Fibroblast of lung (primary cell): ENCODE measurements at regions not wholly inside any gene's neighbourhood (a gene's known extent, or its start where the extent isn't known, plus 50 kb on each side); places are given as distances from the start of the nearest gene placed in this dataset.

Experiments used
- DNase-seq, 2 donors: peaks; one replicate each; pipeline versions ENCODE4 v3.0.0 to v3.0.0-alpha.2; 2010; ENCODE audit warnings: low read depth in 2 of 2
- H2AFZ ChIP-seq: 2 replicates; pipeline ENCODE4 v1.5.1; 2012; ENCODE audit warnings: low read length, control low read depth, inconsistent platforms
- H3K27ac ChIP-seq: 2 replicates; pipeline ENCODE4 v1.5.1; 2011; ENCODE audit warnings: low read length, control low read depth; ENCODE audit not compliant: insufficient read depth
- H3K27me3 ChIP-seq: 2 replicates; pipeline ENCODE4 v1.5.1; 2011; ENCODE audit warnings: mild to moderate bottlenecking, low read length; ENCODE audit not compliant: control insufficient read depth, insufficient read depth
- H3K36me3 ChIP-seq: 2 replicates; pipeline ENCODE4 v1.5.1; 2011; ENCODE audit warnings: low read length; ENCODE audit not compliant: control insufficient read depth, insufficient read depth
- H3K4me1 ChIP-seq: 2 replicates; pipeline ENCODE4 v1.5.1; 2011; ENCODE audit warnings: low read length; ENCODE audit not compliant: control insufficient read depth, insufficient read depth; ENCODE audit errors: extremely low read depth
- H3K4me2 ChIP-seq: 2 replicates; pipeline ENCODE4 v1.5.1; 2011; ENCODE audit warnings: low read length, control low read depth; ENCODE audit not compliant: insufficient read depth; ENCODE audit errors: extremely low read depth
- H3K4me3 ChIP-seq, 4 experiments: fragments of 200-600 bp in 1 of 4; sonication (generic) in 1 of 4; replicated peaks in 1 of 4; 2 replicates each; pipeline ENCODE4 v1.5.1; 2011 to 2016; ENCODE audit warnings: low read length in 4 of 4, low read depth in 3 of 4, mild to moderate bottlenecking in 3 of 4, control low read depth in 2 of 4, inconsistent platforms in 1 of 4, mixed read lengths in 1 of 4; ENCODE audit not compliant: insufficient read depth in 1 of 4; ENCODE audit errors: control extremely low read depth in 1 of 4
- H3K79me2 ChIP-seq: 2 replicates; pipeline ENCODE4 v1.5.1; 2012; ENCODE audit warnings: mild to moderate bottlenecking, low read length, inconsistent platforms; ENCODE audit not compliant: control insufficient read depth, insufficient read depth
- H3K9ac ChIP-seq: 2 replicates; pipeline ENCODE4 v1.5.1; 2011; ENCODE audit warnings: mild to moderate bottlenecking, low read length, control low read depth; ENCODE audit not compliant: insufficient read depth
- H3K9me3 ChIP-seq: 2 replicates; pipeline ENCODE4 v1.5.1; 2012; ENCODE audit warnings: low read depth, low read length; ENCODE audit not compliant: control insufficient read depth, insufficient read depth
- H4K20me1 ChIP-seq: 2 replicates; pipeline ENCODE4 v1.5.1; 2011; ENCODE audit warnings: low read length; ENCODE audit not compliant: control insufficient read depth, insufficient read depth; ENCODE audit errors: extremely low read depth
- EZH2 ChIP-seq: IDR thresholded peaks from 2 replicates; pipeline ENCODE4 v1.5.1; 2012; ENCODE audit warnings: low read length, control low read depth, mild to moderate bottlenecking; ENCODE audit errors: missing control alignments
- TF ChIP-seq, protein P1 (sequence below), 2 donors: IDR thresholded peaks in 1 of 2; conservative IDR thresholded peaks in 1 of 2; 1 replicate in 1 of 2; 2 replicates in 1 of 2; pipeline ENCODE4 v1.5.1; 2011 to 2012; ENCODE audit warnings: low read length in 2 of 2, control low read depth in 1 of 2, inconsistent platforms in 1 of 2, low read depth in 1 of 2, mild to moderate bottlenecking in 1 of 2

DNA sequence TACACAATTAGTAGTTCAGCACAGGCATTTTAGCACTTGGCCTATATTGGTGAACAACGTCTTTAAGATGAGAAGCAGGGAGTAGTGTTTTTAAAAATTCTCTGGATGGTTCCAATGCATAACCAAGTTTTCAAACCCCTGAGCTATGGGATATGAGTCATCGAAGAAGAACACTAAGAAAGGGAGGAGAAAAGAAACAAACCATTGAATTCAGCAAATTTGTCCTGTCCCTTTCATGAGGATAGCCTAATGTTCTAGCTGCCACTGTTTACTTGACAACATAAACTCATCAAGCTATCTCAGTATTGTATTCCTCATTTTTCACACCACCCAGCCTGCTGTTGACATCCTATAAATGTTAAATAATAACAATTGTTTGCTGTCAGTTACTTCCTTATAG lies 158.0 kb downstream of the BARD1 start:
- Histone ChIP-seq H3K9ac (no peak overlapping the region), H3K27ac (no peak overlapping the region), H3K27me3 (no peaks in the 10 kb centered on the region), H3K4me3 (no peak overlapping the region), H4K20me1 (no peaks in the 10 kb centered on the region), H3K4me2 (no peak overlapping the region), H2AFZ (no peak overlapping the region), H3K4me1 (no peaks in the 10 kb centered on the region), H3K79me2 (no peaks in the 10 kb centered on the region), H3K36me3 (no peaks in the 10 kb centered on the region), H3K9me3 (no peaks in the 10 kb centered on the region)
- DNase-seq = peak in 1 of 2 donors; percentile 39
- no peak for TF ChIP-seq EZH2
- TF ChIP-seq, protein P1, sequence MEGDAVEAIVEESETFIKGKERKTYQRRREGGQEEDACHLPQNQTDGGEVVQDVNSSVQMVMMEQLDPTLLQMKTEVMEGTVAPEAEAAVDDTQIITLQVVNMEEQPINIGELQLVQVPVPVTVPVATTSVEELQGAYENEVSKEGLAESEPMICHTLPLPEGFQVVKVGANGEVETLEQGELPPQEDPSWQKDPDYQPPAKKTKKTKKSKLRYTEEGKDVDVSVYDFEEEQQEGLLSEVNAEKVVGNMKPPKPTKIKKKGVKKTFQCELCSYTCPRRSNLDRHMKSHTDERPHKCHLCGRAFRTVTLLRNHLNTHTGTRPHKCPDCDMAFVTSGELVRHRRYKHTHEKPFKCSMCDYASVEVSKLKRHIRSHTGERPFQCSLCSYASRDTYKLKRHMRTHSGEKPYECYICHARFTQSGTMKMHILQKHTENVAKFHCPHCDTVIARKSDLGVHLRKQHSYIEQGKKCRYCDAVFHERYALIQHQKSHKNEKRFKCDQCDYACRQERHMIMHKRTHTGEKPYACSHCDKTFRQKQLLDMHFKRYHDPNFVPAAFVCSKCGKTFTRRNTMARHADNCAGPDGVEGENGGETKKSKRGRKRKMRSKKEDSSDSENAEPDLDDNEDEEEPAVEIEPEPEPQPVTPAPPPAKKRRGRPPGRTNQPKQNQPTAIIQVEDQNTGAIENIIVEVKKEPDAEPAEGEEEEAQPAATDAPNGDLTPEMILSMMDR (conservative IDR thresholded peaks at IDR 0.05 in 1 of 2, IDR thresholded peaks at IDR 0.05 in 1 of 2; ENCODE audit: low read depth in 1 of 2, low read length in 2 of 2) = no peak

DNA sequence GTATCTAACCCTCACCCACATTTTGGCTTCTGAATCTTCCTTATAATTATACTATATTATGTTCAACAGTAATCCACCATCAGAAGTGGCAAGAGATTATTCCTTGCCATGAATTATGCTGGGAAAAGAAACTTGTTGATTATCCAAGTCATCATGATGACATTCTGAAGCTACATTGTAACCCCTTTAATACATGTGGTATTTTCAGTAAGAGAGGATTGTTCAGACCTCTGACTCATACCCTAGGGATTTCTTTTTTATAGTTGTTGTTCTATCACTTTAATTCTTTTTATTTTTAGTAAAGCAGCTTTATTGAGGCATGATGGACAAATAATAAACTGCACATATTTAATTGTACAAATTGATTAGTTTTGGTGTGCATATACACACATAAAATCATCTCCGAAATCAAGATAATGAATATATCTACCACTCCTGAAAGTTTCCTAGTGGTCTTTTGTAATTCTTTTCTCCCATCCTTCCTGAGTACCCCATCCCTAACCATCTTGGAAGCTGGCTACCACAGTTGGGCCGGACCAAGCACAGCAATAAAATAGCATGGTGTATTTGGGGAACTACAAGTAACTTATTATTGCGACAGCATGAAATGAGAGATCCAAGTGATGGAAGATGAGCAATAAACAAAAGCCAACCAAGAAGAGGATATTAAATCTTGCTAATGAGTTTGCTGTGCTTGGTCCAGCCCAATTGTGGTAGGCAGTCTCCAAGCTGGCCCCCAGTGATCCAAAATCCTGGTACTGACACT lies 159.9 kb downstream of the BARD1 start:
- Histone ChIP-seq H3K9me3 (no peaks in the 10 kb centered on the region), H3K79me2 (no peaks in the 10 kb centered on the region), H3K4me3 (no peak overlapping the region), H3K27me3 (no peaks in the 10 kb centered on the region), H4K20me1 (no peaks in the 10 kb centered on the region), H3K36me3 (no peaks in the 10 kb centered on the region), H3K4me1 (no peaks in the 10 kb centered on the region), H3K27ac (no peak overlapping the region), H3K9ac (no peak overlapping the region), H2AFZ (no peak overlapping the region), H3K4me2 (no peak overlapping the region)
- TF ChIP-seq EZH2 = no peak
- TF ChIP-seq, protein P1 (conservative IDR thresholded peaks at IDR 0.05 in 1 of 2, IDR thresholded peaks at IDR 0.05 in 1 of 2; ENCODE audit: low read depth in 1 of 2, low read length in 2 of 2) = no peak
- peak in 1 of 2 donors; percentile 81 for DNase-seq

DNA sequence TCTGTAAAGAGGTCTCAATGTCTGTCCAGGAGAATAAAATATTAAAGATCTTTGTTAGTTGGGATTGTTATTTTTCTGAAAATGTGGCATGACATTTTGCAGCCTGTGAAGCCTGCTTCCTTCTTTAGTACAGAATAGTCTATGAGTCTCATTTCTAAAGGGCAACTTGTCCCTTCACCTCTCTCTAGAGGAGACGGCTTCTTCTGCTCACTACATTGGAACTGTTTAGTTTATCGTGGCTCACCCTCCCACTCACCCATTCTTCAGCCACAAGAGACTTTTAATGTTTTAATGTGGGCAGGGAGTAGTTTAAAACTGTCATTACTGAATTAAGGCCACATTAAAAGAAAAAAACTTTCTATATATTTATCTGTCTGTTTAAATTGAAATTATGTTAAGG lies 161.0 kb downstream of the BARD1 start:
- Histone ChIP-seq H3K27me3 (no peaks in the 10 kb centered on the region), H4K20me1 (no peaks in the 10 kb centered on the region), H3K36me3 (no peaks in the 10 kb centered on the region), H3K4me3 (no peak overlapping the region), H3K27ac (no peak overlapping the region), H3K79me2 (no peaks in the 10 kb centered on the region), H3K9me3 (no peaks in the 10 kb centered on the region), H3K4me1 (no peaks in the 10 kb centered on the region), H3K9ac (no peak overlapping the region), H3K4me2 (no peak overlapping the region), H2AFZ (no peak overlapping the region)
- peak in 1 of 2 donors; percentile 55 for DNase-seq
- TF ChIP-seq EZH2 = no peak
- TF ChIP-seq, protein P1 (conservative IDR thresholded peaks at IDR 0.05 in 1 of 2, IDR thresholded peaks at IDR 0.05 in 1 of 2; ENCODE audit: low read depth in 1 of 2, low read length in 2 of 2) = no peak
